Uterus (tissue), 3 donors: ENCODE measurements at regions not wholly inside any gene's neighbourhood (a gene's known extent, or its start where the extent isn't known, plus 50 kb on each side); places are given as distances from the start of the nearest gene placed in this dataset.
A peak's percentile ranks its signal among the peaks of the same experiment; 100 is the strongest.

ENCODE experiments used
- DNase-seq, 2 donors: peaks; one replicate each; pipeline ENCODE4 v3.0.0-alpha.2; 2019 to 2020
- H3K27ac ChIP-seq, 2 donors: fragments of 200-600 bp; sonication (generic); 1 replicate in 1 of 2; 2 replicates in 1 of 2; pipeline ENCODE4 v1.5.1; 2016 to 2018
- H3K27me3 ChIP-seq, 2 donors: fragments of 200-600 bp; sonication (generic); one replicate each; pipeline ENCODE4 v1.5.1; 2018 to 2019; ENCODE audit warnings: control low read depth in 1 of 2
- H3K36me3 ChIP-seq, 2 donors: fragments of 200-600 bp; sonication (generic); one replicate each; pipeline ENCODE4 v1.5.1; 2019; ENCODE audit warnings: control low read depth in 1 of 2
- H3K4me1 ChIP-seq, 2 donors: fragments of 200-600 bp; sonication (generic); one replicate each; pipeline ENCODE4 v1.5.1; 2018 to 2019; ENCODE audit warnings: control low read depth in 1 of 2
- H3K4me3 ChIP-seq, 2 donors: fragments of 200-600 bp; sonication (generic); 1 replicate in 1 of 2; 2 replicates in 1 of 2; pipeline ENCODE4 v1.5.1; 2018 to 2019; ENCODE audit warnings: mild to moderate bottlenecking in 1 of 2
- H3K9me3 ChIP-seq, 2 donors: fragments of 200-600 bp; sonication (generic); one replicate each; pipeline ENCODE4 v1.5.1; 2019; ENCODE audit warnings: control low read depth in 1 of 2
- POLR2A ChIP-seq, 2 donors: fragments of 450-650 bp; IDR thresholded peaks; one replicate each; pipeline ENCODE4 v1.6.1; 2016; ENCODE audit warnings: antibody characterized with exemption in 2 of 2, mild to moderate bottlenecking in 1 of 2, moderate library complexity in 1 of 2
- intact Hi-C: fragments of 100-400 bp; cut with DNase I; formaldehyde crosslinking; loops from one replicate; pipeline ENCODE4 v1.15.1; 2023; ENCODE audit warnings: low total_unique reads
- TF ChIP-seq, protein P1 (sequence below), 4 experiments: fragments of 200-600 bp in 2 of 4; fragments of 450-650 bp in 2 of 4; sonication (generic) in 2 of 4; IDR thresholded peaks; one replicate each; pipeline ENCODE4 v1.5.1; 2016 to 2019; ENCODE audit warnings: antibody characterized with exemption in 4 of 4, mild to moderate bottlenecking in 2 of 4, moderate library complexity in 1 of 4
- donor health status: DM: yes; HTN: yes; CAD: no.

DNA sequence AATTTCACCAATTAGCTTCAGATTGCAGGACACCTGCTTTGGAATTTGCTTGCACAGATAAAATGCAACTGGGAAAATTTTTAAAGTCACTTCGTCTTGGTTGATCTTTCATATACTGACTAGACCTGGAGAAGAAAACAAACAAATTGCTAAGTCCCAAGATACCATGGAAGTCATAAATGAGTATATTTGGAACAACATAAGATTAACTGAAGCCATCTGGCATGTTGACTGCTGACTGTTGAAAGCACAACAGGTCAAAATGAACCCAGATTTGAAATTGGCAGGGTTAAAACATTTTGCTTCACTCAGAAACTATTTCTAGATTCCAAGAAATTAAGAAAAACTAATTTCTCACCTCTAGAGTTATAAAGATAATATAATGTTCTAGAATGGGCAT is 470.7 kb downstream of the LPIN1 start:
- H3K4me3 ChIP-seq = no peak overlapping the region
- H3K27ac ChIP-seq = peak overlapping the region in 1 of 2 donors; percentile 38
- H3K27me3 ChIP-seq = no peaks in the 10 kb centered on the region
- intact Hi-C loops = no loop called here
- H3K4me1 ChIP-seq = no peaks in the 10 kb centered on the region
- DNase-seq = no peak
- no peaks in the 10 kb centered on the region for H3K9me3 ChIP-seq
- no peaks in the 10 kb centered on the region for H3K36me3 ChIP-seq
- TF ChIP-seq, protein P1, sequence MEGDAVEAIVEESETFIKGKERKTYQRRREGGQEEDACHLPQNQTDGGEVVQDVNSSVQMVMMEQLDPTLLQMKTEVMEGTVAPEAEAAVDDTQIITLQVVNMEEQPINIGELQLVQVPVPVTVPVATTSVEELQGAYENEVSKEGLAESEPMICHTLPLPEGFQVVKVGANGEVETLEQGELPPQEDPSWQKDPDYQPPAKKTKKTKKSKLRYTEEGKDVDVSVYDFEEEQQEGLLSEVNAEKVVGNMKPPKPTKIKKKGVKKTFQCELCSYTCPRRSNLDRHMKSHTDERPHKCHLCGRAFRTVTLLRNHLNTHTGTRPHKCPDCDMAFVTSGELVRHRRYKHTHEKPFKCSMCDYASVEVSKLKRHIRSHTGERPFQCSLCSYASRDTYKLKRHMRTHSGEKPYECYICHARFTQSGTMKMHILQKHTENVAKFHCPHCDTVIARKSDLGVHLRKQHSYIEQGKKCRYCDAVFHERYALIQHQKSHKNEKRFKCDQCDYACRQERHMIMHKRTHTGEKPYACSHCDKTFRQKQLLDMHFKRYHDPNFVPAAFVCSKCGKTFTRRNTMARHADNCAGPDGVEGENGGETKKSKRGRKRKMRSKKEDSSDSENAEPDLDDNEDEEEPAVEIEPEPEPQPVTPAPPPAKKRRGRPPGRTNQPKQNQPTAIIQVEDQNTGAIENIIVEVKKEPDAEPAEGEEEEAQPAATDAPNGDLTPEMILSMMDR (IDR thresholded peaks at IDR 0.05) = no peak
- TF ChIP-seq POLR2A (IDR thresholded peaks at IDR 0.05) = no peak

DNA sequence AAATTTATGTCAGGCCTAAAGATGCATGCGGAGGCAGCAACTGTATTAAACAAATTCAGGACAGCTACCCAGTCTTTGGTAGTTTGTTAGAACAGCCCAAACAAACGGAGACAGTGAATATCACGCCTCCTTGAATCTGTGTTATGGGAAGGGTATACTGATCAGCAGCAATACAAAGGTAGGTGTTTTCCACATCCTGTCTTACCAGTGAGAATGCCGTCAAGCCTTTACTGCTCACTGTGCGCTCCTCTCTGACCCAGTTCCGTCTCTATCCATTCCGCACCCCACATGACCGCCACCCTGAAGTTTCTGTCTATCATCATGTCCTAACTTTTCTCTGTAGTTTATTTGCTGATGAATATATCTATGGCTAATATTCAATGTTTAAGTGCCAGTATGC is 473.3 kb downstream of the LPIN1 start:
- Histone ChIP-seq H3K27me3 (no peaks in the 10 kb centered on the region), H3K4me3 (no peak overlapping the region), H3K4me1 (no peaks in the 10 kb centered on the region), H3K9me3 (no peaks in the 10 kb centered on the region), H3K27ac (no peak overlapping the region), H3K36me3 (no peaks in the 10 kb centered on the region)
- intact Hi-C loops = no loop called here
- TF ChIP-seq POLR2A (IDR thresholded peaks at IDR 0.05) = no peak
- TF ChIP-seq, protein P1 (IDR thresholded peaks at IDR 0.05) = no peak
- no peak for DNase-seq

DNA sequence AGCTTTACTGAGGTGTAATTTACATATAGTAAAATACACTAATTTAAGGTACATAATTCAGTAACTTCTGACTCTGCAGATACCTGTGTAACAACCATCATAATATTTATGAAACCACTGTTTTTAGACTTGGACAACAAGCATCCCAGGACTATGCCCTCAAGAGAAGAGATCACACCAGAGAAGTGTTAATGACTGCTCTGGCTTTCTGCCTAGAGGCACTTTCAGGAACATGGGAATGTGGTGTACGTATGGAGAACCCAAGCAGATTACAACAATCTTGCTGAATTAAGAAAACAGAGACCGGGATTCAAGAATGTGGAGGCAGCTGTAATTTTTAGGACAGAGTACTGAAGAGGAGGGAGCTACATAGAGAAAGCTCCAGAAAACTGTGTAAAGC is 475.2 kb downstream of the LPIN1 start:
- DNase-seq = no peak
- Histone ChIP-seq H3K27ac (no peak overlapping the region), H3K9me3 (no peaks in the 10 kb centered on the region), H3K36me3 (no peaks in the 10 kb centered on the region), H3K4me1 (no peaks in the 10 kb centered on the region), H3K27me3 (no peaks in the 10 kb centered on the region), H3K4me3 (no peak overlapping the region)
- intact Hi-C loops = no loop called here
- TF ChIP-seq, protein P1 (IDR thresholded peaks at IDR 0.05) = no peak
- TF ChIP-seq POLR2A (IDR thresholded peaks at IDR 0.05) = no peak

DNA sequence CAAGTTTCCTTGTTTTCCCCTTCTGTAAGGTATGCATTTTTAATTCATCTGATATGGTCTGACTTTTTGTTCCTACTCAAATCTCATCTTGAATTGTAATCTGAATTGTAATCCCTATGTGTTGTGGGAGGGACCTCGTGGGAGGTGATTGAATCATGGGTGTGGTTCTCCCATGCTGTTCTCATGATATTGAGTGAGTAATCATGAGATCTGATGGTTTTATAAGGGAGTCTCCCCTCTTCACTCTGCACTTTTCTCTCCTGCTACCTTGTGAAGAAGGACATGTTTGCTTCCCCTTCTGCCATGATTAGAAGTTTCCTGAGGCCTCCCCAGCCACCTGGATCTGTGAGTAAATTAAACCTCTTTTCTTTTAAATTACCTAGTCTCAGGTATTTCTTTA is 476.1 kb downstream of the LPIN1 start:
- no peak for TF ChIP-seq POLR2A (IDR thresholded peaks at IDR 0.05)
- TF ChIP-seq, protein P1 (IDR thresholded peaks at IDR 0.05) = no peak
- Histone ChIP-seq H3K4me1 (no peaks in the 10 kb centered on the region), H3K9me3 (no peaks in the 10 kb centered on the region), H3K36me3 (no peaks in the 10 kb centered on the region), H3K4me3 (no peak overlapping the region), H3K27me3 (no peaks in the 10 kb centered on the region), H3K27ac (no peak overlapping the region)
- no peak for DNase-seq
- intact Hi-C loops = no loop called here

DNA sequence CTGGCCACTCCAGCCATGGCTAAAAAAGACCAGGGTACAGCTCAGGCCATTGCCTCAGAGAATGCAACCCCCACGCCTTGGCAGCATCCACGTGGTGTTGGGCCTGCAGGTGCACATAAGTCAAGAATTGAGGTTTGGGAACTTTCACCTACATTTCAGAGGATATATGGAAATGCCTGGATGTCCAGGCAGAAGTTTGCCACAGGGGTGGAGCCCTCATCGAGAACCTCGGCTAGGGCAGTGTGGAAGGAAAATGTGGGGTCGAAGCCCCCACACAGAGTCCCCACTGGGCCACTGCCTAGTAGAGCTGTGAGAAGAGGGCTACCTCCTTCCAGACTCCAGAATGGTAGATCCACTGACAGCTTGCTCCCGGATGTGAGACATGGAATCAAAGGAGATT is 477.3 kb downstream of the LPIN1 start:
- Histone ChIP-seq H3K36me3 (no peaks in the 10 kb centered on the region), H3K4me3 (no peak overlapping the region), H3K4me1 (no peaks in the 10 kb centered on the region), H3K27ac (no peak overlapping the region), H3K9me3 (no peaks in the 10 kb centered on the region), H3K27me3 (no peaks in the 10 kb centered on the region)
- no peak for DNase-seq
- intact Hi-C loops = no loop called here
- TF ChIP-seq, protein P1 (IDR thresholded peaks at IDR 0.05) = no peak
- TF ChIP-seq POLR2A (IDR thresholded peaks at IDR 0.05) = no peak
